A673 (cell line): ENCODE measurements at regions not wholly inside any gene's neighbourhood (a gene's known extent, or its start where the extent isn't known, plus 50 kb on each side); places are given as distances from the start of the nearest gene placed in this dataset.
"Not testable (repeated sequence)": the region's sequence is repeated elsewhere in the genome, so short reads cannot be mapped to it uniquely, and the experiment has no call there.

Source experiments
- EZH2 ChIP-seq: fragments of 200-600 bp; sonication (generic); IDR thresholded peaks from 2 replicates; pipeline ENCODE4 v1.6.1; 2017; ENCODE audit warnings: borderline replicate concordance, low read depth, mild to moderate bottlenecking, mixed read lengths, antibody characterized with exemption, low read length; ENCODE audit not compliant: poor library complexity, severe bottlenecking
- TF ChIP-seq, protein P1 (sequence below): fragments of 300-800, 200-600 bp; sonication (generic); conservative IDR thresholded peaks from 2 replicates; pipeline ENCODE4 v1.5.1; 2017; ENCODE audit warnings: low read depth, mild to moderate bottlenecking, antibody characterized with exemption, low read length, moderate library complexity, mixed read lengths

DNA sequence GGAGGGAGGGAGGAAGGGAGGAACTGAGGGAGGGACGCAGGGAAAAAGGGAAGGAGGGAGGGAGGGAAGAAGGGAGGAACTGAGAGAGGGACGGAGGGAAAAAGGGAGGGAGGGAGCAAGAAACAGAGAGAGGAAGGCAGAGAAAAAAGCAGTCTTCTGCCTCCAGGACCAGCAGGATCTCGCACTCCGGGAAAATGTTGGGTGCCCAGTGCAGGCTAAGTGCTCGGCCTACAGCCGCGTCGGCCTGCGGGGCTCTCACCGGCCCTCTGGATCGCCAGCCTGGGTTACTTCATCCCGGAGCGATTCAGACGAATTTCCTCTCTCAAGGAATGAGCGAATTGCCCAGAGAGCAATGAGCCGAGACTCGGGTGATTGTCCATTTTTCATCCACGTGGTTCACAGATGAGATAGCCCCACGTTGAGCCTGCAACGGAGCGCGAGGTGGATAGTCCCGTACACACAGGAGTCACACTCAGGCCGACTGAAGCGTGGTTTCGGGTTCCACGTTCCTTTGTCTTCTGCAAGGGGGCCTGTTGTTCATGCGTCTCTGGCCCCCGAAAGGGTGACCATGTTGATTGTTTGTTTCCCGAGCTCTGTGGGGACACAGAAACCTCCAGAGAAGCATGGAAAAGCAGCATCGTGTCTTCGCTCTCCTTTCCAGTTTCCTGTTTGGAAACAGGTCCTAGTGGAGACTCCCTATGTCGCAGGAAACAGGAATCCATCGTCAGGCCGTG, 1937.1 kb upstream of the DEFB115 start:
- TF ChIP-seq, protein P1, sequence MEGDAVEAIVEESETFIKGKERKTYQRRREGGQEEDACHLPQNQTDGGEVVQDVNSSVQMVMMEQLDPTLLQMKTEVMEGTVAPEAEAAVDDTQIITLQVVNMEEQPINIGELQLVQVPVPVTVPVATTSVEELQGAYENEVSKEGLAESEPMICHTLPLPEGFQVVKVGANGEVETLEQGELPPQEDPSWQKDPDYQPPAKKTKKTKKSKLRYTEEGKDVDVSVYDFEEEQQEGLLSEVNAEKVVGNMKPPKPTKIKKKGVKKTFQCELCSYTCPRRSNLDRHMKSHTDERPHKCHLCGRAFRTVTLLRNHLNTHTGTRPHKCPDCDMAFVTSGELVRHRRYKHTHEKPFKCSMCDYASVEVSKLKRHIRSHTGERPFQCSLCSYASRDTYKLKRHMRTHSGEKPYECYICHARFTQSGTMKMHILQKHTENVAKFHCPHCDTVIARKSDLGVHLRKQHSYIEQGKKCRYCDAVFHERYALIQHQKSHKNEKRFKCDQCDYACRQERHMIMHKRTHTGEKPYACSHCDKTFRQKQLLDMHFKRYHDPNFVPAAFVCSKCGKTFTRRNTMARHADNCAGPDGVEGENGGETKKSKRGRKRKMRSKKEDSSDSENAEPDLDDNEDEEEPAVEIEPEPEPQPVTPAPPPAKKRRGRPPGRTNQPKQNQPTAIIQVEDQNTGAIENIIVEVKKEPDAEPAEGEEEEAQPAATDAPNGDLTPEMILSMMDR, result not testable (repeated sequence)
- not testable (repeated sequence) for TF ChIP-seq EZH2
